ENCODE measurements at regions not wholly inside any gene's neighbourhood (a gene's known extent, or its start where the extent isn't known, plus 50 kb on each side); places are given as distances from the start of the nearest gene placed in this dataset.
"Not testable (repeated sequence)": the region's sequence is repeated elsewhere in the genome, so short reads cannot be mapped to it uniquely, and the experiment has no call there.

DNA sequence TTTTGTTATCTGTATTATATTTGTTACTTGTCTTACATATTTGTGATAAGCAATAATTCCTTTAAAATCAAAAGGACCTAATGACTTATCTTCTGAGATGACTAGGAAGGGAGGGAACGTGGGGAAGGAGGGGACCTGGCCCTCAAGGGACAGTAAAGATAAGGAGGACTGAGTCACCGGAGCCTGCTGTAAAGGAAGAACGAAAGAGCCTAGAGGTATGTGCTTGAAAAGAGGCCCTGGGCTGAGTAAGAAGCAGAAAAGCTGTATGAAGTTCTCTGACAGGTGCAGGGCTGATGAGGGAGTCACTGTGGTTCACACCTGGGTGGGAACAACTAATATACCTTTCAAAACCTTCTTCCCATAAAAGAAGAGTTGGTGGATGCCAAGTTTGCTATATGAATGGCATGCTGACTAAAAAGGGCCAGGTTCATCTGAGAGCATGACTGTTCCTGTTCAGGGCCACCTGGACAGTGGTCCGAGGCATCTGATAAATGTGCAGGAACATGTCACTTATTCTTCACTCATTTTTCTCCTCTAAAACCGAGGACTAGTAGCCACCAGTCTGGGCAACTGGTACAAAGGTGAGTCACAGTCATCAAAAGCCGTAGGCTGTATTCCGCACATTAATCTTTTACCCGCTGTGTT is 111.3 kb downstream of the TNFAIP3 start:
- 37 to 49% methylated on average over 8 of the region's 8 CpGs for WGBS, 2 donors
- H3K36me3 ChIP-seq (ENCODE audit: control insufficient read depth in 2 of 2, insufficient read depth in 2 of 2, low read length in 1 of 2): no peaks in the 10 kb centered on the region
- peak overlapping the region in 1 of 2 donors; percentile 51 for H3K27ac ChIP-seq (ENCODE audit: low read depth in 2 of 2, low read length in 1 of 2)
- H3K4me3 ChIP-seq (ENCODE audit: low read depth in 1 of 2, low read length in 2 of 2): no peak overlapping the region
- no peaks in the 10 kb centered on the region for H3K9me3 ChIP-seq (ENCODE audit: control insufficient read depth in 2 of 2, insufficient read depth in 1 of 2, low read depth in 1 of 2, low read length in 1 of 2)
- no peaks in the 10 kb centered on the region for H3K27me3 ChIP-seq (ENCODE audit: control insufficient read depth in 1 of 2, insufficient read depth in 2 of 2, low read length in 2 of 2)
- no peaks in the 10 kb centered on the region for H3K4me1 ChIP-seq (ENCODE audit: control insufficient read depth in 2 of 2, insufficient read depth in 2 of 2, low read length in 1 of 2)

DNA sequence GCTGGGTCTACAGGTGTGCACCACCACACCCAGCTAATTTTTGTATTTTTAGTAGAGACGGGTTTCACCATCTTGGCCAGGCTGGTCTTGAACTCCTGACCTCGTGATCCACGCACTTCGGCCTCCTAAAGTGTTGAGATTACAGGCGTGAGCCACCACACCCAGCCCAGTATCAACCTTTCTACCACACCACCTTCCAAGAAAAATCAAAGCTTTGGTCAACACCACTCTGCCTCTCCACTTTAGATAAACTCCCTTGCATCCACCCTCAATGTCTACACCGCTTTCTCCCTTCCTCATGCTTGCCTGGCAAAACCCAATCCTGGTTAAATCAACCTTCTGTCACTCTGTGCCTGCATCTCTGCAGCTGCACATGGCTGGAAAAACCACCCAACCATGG is 112.2 kb downstream of the TNFAIP3 start:
- H3K27ac ChIP-seq (ENCODE audit: low read depth in 2 of 2, low read length in 1 of 2); H3K27me3 ChIP-seq (ENCODE audit: control insufficient read depth in 1 of 2, insufficient read depth in 2 of 2, low read length in 2 of 2); H3K9me3 ChIP-seq (ENCODE audit: control insufficient read depth in 2 of 2, insufficient read depth in 1 of 2, low read depth in 1 of 2, low read length in 1 of 2); H3K36me3 ChIP-seq (ENCODE audit: control insufficient read depth in 2 of 2, insufficient read depth in 2 of 2, low read length in 1 of 2); H3K4me1 ChIP-seq (ENCODE audit: control insufficient read depth in 2 of 2, insufficient read depth in 2 of 2, low read length in 1 of 2); H3K4me3 ChIP-seq (ENCODE audit: low read depth in 1 of 2, low read length in 2 of 2): not testable (repeated sequence)
- 85 to 91% methylated on average over 6 of the region's 6 CpGs for WGBS, 2 donors

DNA sequence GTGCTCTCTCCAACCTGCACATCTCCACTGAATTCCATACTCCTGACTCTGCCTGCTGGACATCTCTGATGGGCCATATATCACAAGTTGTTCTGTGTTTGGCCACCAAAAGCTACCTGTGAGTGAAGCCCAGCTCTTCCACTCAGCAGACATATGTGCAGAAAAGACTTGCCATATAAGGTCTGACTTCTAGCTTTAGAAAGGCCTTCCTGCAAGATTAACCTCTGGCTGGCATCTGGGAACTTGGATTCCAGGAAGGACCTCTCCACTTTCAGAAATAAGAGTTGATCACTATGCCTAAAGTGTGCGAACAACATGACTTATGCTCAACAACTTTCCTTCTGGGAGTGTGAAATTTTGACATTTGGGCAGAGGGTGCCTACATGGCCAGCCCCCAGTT is 113.7 kb downstream of the TNFAIP3 start:
- Histone ChIP-seq H3K4me3 (ENCODE audit: low read depth in 1 of 2, low read length in 2 of 2) (no peak overlapping the region), H3K9me3 (ENCODE audit: control insufficient read depth in 2 of 2, insufficient read depth in 1 of 2, low read depth in 1 of 2, low read length in 1 of 2) (no peaks in the 10 kb centered on the region), H3K27me3 (ENCODE audit: control insufficient read depth in 1 of 2, insufficient read depth in 2 of 2, low read length in 2 of 2) (no peaks in the 10 kb centered on the region), H3K4me1 (ENCODE audit: control insufficient read depth in 2 of 2, insufficient read depth in 2 of 2, low read length in 1 of 2) (no peaks in the 10 kb centered on the region), H3K36me3 (ENCODE audit: control insufficient read depth in 2 of 2, insufficient read depth in 2 of 2, low read length in 1 of 2) (no peaks in the 10 kb centered on the region), H3K27ac (ENCODE audit: low read depth in 2 of 2, low read length in 1 of 2) (no peak overlapping the region)
- WGBS, 2 donors: 75 to 80% methylated on average over 1 of the region's 1 CpG

DNA sequence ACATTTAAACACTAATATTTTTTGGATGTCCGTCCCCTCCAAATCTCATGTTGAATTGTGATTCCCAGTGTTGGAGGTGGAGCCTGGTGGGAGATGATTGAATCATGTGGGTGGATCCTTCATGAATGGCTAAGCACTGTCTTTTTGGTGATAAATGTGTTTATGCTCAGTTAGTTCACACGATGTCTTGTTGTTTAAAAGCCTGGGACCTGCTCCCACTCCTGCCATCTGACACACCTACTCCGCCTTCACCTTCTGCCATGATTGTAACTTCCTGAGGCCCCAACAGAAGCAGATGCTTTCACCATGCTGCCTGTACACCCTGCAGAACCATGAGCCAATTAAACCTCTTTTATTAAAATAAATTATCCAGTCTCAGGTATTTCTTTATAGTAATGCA is 114.7 kb downstream of the TNFAIP3 start:
- H3K4me3 ChIP-seq (ENCODE audit: low read depth in 1 of 2, low read length in 2 of 2): no peak overlapping the region
- WGBS, 2 donors: 71 to 72% methylated on average over 3 of the region's 3 CpGs
- no peaks in the 10 kb centered on the region for H3K4me1 ChIP-seq (ENCODE audit: control insufficient read depth in 2 of 2, insufficient read depth in 2 of 2, low read length in 1 of 2)
- no peaks in the 10 kb centered on the region for H3K9me3 ChIP-seq (ENCODE audit: control insufficient read depth in 2 of 2, insufficient read depth in 1 of 2, low read depth in 1 of 2, low read length in 1 of 2)
- no peak overlapping the region for H3K27ac ChIP-seq (ENCODE audit: low read depth in 2 of 2, low read length in 1 of 2)
- H3K27me3 ChIP-seq (ENCODE audit: control insufficient read depth in 1 of 2, insufficient read depth in 2 of 2, low read length in 2 of 2): no peaks in the 10 kb centered on the region
- no peaks in the 10 kb centered on the region for H3K36me3 ChIP-seq (ENCODE audit: control insufficient read depth in 2 of 2, insufficient read depth in 2 of 2, low read length in 1 of 2)

DNA sequence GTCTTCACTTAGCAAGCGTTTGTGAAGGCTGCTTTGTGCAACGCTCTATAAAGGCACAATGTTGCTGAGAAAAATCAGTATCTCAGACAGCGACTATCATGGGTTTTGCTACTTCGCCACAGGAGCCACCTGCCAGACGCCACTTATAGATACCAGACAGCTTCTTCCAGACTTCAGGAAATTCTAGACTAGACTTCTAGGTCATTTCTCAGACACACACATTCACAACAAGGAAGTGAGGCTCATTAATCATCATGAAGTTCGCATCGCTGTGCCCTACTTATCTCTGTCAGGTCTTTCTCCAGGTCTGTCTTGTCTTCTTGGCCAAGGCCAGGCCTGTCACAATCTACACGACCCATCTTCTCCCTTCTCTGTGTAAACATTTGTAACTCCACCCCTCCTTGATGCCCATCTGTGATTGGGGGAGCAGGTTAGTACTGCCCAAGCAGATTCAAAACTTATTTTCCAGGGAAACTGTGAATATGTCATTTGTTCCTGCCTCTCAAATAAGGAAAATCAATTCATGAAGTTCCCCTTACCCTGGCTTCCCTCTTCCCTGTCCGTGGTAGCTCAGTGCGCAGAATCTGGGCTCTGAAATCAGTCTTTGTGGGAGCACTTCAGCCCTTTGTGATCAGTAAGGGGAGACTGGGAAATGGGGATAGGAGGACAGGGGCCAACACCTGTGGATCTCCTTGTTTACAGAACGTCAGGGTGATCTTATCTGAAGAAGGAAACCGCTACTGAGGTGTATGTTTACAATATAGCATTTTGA is 115.5 kb downstream of the TNFAIP3 start:
- Histone ChIP-seq H3K9me3 (ENCODE audit: control insufficient read depth in 2 of 2, insufficient read depth in 1 of 2, low read depth in 1 of 2, low read length in 1 of 2) (no peaks in the 10 kb centered on the region), H3K4me1 (ENCODE audit: control insufficient read depth in 2 of 2, insufficient read depth in 2 of 2, low read length in 1 of 2) (no peaks in the 10 kb centered on the region), H3K36me3 (ENCODE audit: control insufficient read depth in 2 of 2, insufficient read depth in 2 of 2, low read length in 1 of 2) (no peaks in the 10 kb centered on the region), H3K4me3 (ENCODE audit: low read depth in 1 of 2, low read length in 2 of 2) (no peak overlapping the region), H3K27me3 (ENCODE audit: control insufficient read depth in 1 of 2, insufficient read depth in 2 of 2, low read length in 2 of 2) (no peaks in the 10 kb centered on the region), H3K27ac (ENCODE audit: low read depth in 2 of 2, low read length in 1 of 2) (peak overlapping the region in 1 of 2 donors; percentile 10)
- WGBS, 2 donors: 58 to 64% methylated on average over 12 of the region's 12 CpGs

DNA sequence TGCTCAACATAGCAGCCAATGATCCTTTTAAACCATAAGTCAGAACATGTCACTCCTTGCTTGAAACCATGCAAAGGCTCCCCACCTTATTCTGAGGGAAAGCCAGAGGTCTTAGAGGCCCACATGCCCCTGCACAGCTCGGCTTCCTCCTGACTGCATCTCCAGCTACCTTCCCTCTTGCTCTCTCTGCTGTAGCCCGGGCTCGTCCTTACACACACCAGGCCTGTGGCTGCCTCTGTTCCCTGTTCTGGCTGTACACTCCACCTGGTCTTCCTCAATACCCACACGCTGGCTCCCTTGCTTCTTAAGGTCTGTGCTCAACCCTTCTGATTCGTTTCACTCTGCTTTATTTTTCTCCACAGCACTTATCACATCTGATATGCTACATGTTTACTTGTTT is 116.2 kb downstream of the TNFAIP3 start:
- peak overlapping the region in 1 of 2 donors; percentile 22 for H3K27ac ChIP-seq (ENCODE audit: low read depth in 2 of 2, low read length in 1 of 2)
- 81 to 83% methylated on average over 5 of the region's 5 CpGs for WGBS, 2 donors
- no peaks in the 10 kb centered on the region for H3K36me3 ChIP-seq (ENCODE audit: control insufficient read depth in 2 of 2, insufficient read depth in 2 of 2, low read length in 1 of 2)
- no peaks in the 10 kb centered on the region for H3K27me3 ChIP-seq (ENCODE audit: control insufficient read depth in 1 of 2, insufficient read depth in 2 of 2, low read length in 2 of 2)
- H3K4me1 ChIP-seq (ENCODE audit: control insufficient read depth in 2 of 2, insufficient read depth in 2 of 2, low read length in 1 of 2): no peaks in the 10 kb centered on the region
- H3K4me3 ChIP-seq (ENCODE audit: low read depth in 1 of 2, low read length in 2 of 2): no peak overlapping the region
- no peaks in the 10 kb centered on the region for H3K9me3 ChIP-seq (ENCODE audit: control insufficient read depth in 2 of 2, insufficient read depth in 1 of 2, low read depth in 1 of 2, low read length in 1 of 2)

DNA sequence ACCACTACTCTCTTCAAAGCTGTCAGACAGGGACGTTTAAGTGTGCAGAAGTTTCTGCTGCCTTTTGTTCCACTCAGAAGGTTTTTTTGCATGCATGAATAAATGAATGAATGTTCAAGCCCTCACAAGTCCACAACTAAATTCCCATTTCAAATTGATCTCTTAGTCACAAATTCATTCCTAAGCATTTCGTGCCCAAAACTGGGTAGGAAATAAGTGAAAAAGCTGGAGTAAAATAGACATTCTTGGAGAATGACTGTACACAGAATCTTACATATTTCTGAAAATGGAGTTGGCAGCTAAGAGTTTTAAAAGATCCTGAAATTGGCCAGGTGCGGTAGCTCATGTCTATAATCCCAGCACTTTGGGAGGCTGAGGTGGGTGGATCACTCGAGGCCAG is 117.6 kb downstream of the PERP start:
- Histone ChIP-seq H3K4me1 (ENCODE audit: control insufficient read depth in 2 of 2, insufficient read depth in 2 of 2, low read length in 1 of 2) (no peaks in the 10 kb centered on the region), H3K27me3 (ENCODE audit: control insufficient read depth in 1 of 2, insufficient read depth in 2 of 2, low read length in 2 of 2) (no peaks in the 10 kb centered on the region), H3K27ac (ENCODE audit: low read depth in 2 of 2, low read length in 1 of 2) (no peak overlapping the region), H3K4me3 (ENCODE audit: low read depth in 1 of 2, low read length in 2 of 2) (no peak overlapping the region), H3K9me3 (ENCODE audit: control insufficient read depth in 2 of 2, insufficient read depth in 1 of 2, low read depth in 1 of 2, low read length in 1 of 2) (no peaks in the 10 kb centered on the region), H3K36me3 (ENCODE audit: control insufficient read depth in 2 of 2, insufficient read depth in 2 of 2, low read length in 1 of 2) (no peaks in the 10 kb centered on the region)
- 51 to 64% methylated on average over 4 of the region's 4 CpGs for WGBS, 2 donors

DNA sequence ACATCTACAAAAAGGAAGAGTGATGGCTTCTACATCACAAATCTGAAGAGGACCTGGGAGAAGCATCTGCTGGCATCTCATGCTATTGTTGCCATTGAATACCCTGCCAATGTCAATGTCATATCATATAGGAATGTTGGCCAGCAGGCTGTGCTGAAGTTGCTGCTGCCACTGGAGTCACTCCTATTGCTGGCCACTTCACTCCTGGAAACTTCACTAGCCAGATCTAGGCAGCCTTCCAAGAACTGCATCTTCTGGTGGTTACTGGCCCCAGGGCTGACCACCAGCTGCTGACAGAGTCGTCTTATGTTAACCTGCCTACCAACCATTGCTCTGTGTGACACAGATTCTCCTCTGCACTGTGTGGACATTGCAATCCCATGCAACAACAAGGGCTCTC is 111.8 kb downstream of the PERP start:
- Histone ChIP-seq H3K9me3 (ENCODE audit: control insufficient read depth in 2 of 2, insufficient read depth in 1 of 2, low read depth in 1 of 2, low read length in 1 of 2) (no peaks in the 10 kb centered on the region), H3K36me3 (ENCODE audit: control insufficient read depth in 2 of 2, insufficient read depth in 2 of 2, low read length in 1 of 2) (no peaks in the 10 kb centered on the region), H3K27ac (ENCODE audit: low read depth in 2 of 2, low read length in 1 of 2) (no peak overlapping the region), H3K4me3 (ENCODE audit: low read depth in 1 of 2, low read length in 2 of 2) (no peak overlapping the region), H3K4me1 (ENCODE audit: control insufficient read depth in 2 of 2, insufficient read depth in 2 of 2, low read length in 1 of 2) (peaks cover 0 to 2% of the 10 kb centered on the region in 2 donors), H3K27me3 (ENCODE audit: control insufficient read depth in 1 of 2, insufficient read depth in 2 of 2, low read length in 2 of 2) (no peaks in the 10 kb centered on the region)
- 68 to 76% methylated on average over 1 of the region's 1 CpG for WGBS, 2 donors

DNA sequence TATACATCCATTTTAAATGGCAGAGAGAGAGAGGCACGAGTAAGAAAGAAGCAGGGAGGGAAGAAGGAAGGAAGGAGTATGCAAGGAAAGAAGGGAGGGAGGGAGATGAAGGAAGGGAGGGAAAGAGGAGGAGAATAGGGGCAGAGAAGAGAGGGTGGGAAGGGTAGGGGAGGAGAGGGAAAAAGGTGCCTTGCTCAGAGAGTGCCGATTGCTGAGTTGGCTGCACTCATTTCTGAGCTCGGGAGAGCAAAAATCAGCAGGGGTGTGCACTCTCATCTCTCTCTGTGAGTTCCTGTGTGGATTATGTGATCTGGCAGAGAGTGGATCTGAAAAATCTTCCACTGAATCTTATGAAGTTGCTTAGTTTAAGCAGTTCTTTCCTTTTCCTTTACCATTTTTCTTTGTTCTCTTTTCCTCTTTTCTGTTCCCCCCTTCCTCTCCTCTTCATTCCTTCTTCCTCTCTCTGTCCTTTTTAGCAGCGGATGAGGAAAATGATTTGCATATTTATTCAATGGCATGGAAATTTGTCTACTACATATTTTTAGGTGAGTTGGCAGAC is 108.7 kb downstream of the PERP start:
- no peaks in the 10 kb centered on the region for H3K9me3 ChIP-seq (ENCODE audit: control insufficient read depth in 2 of 2, insufficient read depth in 1 of 2, low read depth in 1 of 2, low read length in 1 of 2)
- H3K36me3 ChIP-seq (ENCODE audit: control insufficient read depth in 2 of 2, insufficient read depth in 2 of 2, low read length in 1 of 2): no peaks in the 10 kb centered on the region
- WGBS, 2 donors: 71 to 73% methylated on average over 4 of the region's 4 CpGs
- peaks cover 0 to 2% of the 10 kb centered on the region in 2 donors for H3K4me1 ChIP-seq (ENCODE audit: control insufficient read depth in 2 of 2, insufficient read depth in 2 of 2, low read length in 1 of 2)
- no peak overlapping the region for H3K27ac ChIP-seq (ENCODE audit: low read depth in 2 of 2, low read length in 1 of 2)
- H3K27me3 ChIP-seq (ENCODE audit: control insufficient read depth in 1 of 2, insufficient read depth in 2 of 2, low read length in 2 of 2): no peaks in the 10 kb centered on the region
- H3K4me3 ChIP-seq (ENCODE audit: low read depth in 1 of 2, low read length in 2 of 2): no peak overlapping the region
